T-cell (primary cell): ENCODE measurements at regions not wholly inside any gene's neighbourhood (a gene's known extent, or its start where the extent isn't known, plus 50 kb on each side); places are given as distances from the start of the nearest gene placed in this dataset.

ENCODE experiments used
- ATAC-seq, 4 experiments: fragments of 200-7000 bp in 3 of 4; fragments of 150-1000 bp in 1 of 4; cut with Tn5 transposase; replicated peaks in 1 of 4; 1 replicate in 3 of 4; 2 replicates in 1 of 4; pipeline ENCODE4 v1.10.0; 2021; ENCODE audit warnings: moderate library complexity in 3 of 4, mild to moderate bottlenecking in 2 of 4, moderate number of reproducible peaks in 1 of 4
- CTCF ChIA-PET, 2 donors: fragments of 300-600 bp; sonication (Branson Sonifier 250); formaldehyde crosslinking; loops; one replicate each; lab custom pipeline; 2022; ENCODE audit warnings: antibody characterized with exemption in 2 of 2; lab: Charles Lee
- POLR2A ChIA-PET, 2 donors: fragments of 300-600 bp; sonication (Branson Sonifier 250); formaldehyde crosslinking; loops; one replicate each; lab custom pipeline; 2022; ENCODE audit warnings: antibody characterized with exemption in 2 of 2; lab: Charles Lee
- DNase-seq, 35 experiments: peaks; one replicate each; pipeline versions ENCODE4 v3.0.0 to v3.0.0-alpha.2; 2013 to 2023
- H3K27ac ChIP-seq: one replicate; pipeline ENCODE4 v1.5.1; 2013; ENCODE audit warnings: low read length
- H3K27me3 ChIP-seq, 2 experiments: replicated peaks in 1 of 2; 1 replicate in 1 of 2; 2 replicates in 1 of 2; pipeline versions ENCODE4 v1.6.1 to v1.7.0; 2013; ENCODE audit warnings: low read length in 1 of 2, mixed read lengths in 1 of 2; ENCODE audit not compliant: control insufficient read depth in 2 of 2, insufficient read depth in 2 of 2; ENCODE audit errors: extremely low read depth in 1 of 2
- H3K36me3 ChIP-seq, 2 donors: 1 replicate in 1 of 2; 2 replicates in 1 of 2; pipeline versions ENCODE4 v1.6.1 to v1.7.0; 2013; ENCODE audit warnings: low read length in 1 of 2; ENCODE audit not compliant: control insufficient read depth in 2 of 2, insufficient read depth in 1 of 2; ENCODE audit errors: extremely low read depth in 1 of 2
- H3K4me1 ChIP-seq, 2 experiments: 1 replicate in 1 of 2; 2 replicates in 1 of 2; pipeline versions ENCODE4 v1.6.1 to v1.7.0; 2013; ENCODE audit warnings: low read length in 2 of 2, mixed read lengths in 1 of 2; ENCODE audit not compliant: insufficient read depth in 2 of 2, control insufficient read depth in 1 of 2; ENCODE audit errors: extremely low read depth in 1 of 2
- H3K4me3 ChIP-seq, 2 donors: 1 replicate in 1 of 2; 2 replicates in 1 of 2; pipeline versions ENCODE4 v1.5.1 to v1.7.0; 2013; ENCODE audit warnings: mild to moderate bottlenecking in 2 of 2, low read length in 1 of 2, moderate library complexity in 1 of 2; ENCODE audit not compliant: control insufficient read depth in 1 of 2; ENCODE audit errors: extremely low read depth in 1 of 2
- H3K9me3 ChIP-seq: 2 replicates; pipeline ENCODE4 v1.7.0; 2013
- H3K27ac Mint-ChIP-seq, 2 donors: one replicate each; pipeline ENCODE4 v1.8.0; 2020 to 2021; ENCODE audit warnings: mild to moderate bottlenecking in 2 of 2, mixed read lengths in 2 of 2
- H3K27me3 Mint-ChIP-seq, 2 donors: one replicate each; pipeline ENCODE4 v1.8.0; 2021 to 2022; ENCODE audit warnings: mixed read lengths in 2 of 2
- H3K36me3 Mint-ChIP-seq: one replicate; pipeline ENCODE4 v1.8.0; 2021; ENCODE audit warnings: mixed read lengths
- H3K4me1 Mint-ChIP-seq, 3 donors: one replicate each; pipeline ENCODE4 v1.8.0; 2020 to 2022; ENCODE audit warnings: mixed read lengths in 3 of 3, mild to moderate bottlenecking in 1 of 3
- H3K4me3 Mint-ChIP-seq, 3 donors: one replicate each; pipeline ENCODE4 v1.8.0; 2020 to 2022; ENCODE audit warnings: mild to moderate bottlenecking in 3 of 3, mixed read lengths in 3 of 3, moderate library complexity in 3 of 3
- H3K9me3 Mint-ChIP-seq, 3 donors: one replicate each; pipeline ENCODE4 v1.8.0; 2020 to 2022; ENCODE audit warnings: mixed read lengths in 3 of 3
- WGBS: methylation state at CpG from one replicate; pipeline ENCODE4 v1.1.5; 2013; ENCODE audit warnings: missing lambda C conversion rate; ENCODE audit not compliant: insufficient coverage; 5-methylcytosine and 5-hydroxymethylcytosine counted together

DNA sequence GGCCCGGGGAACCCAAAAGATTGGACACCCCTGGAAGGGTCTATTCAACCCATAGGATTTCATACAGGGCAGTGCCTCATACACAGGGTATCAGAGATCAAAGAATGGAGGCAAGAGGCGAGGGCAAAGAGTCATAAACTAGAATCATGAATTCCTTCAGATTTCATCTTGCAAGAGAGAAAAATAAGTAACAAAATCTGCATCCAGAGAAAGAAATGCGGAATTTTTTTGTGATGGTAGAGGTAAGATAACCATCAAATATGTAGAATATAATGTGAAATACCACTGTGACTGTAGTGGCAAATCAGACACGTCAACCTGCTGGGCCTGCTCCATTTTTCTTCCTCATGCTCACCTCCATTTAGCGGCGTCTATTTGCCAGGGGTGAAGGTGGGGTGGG is 143.6 kb downstream of the SNX18 start:
- Histone ChIP-seq H3K27ac (no peak overlapping the region), H3K4me3 (no peak overlapping the region), H3K4me1 (no peaks in the 10 kb centered on the region), H3K27me3 (no peaks in the 10 kb centered on the region), H3K36me3 (no peaks in the 10 kb centered on the region), H3K9me3 (no peaks in the 10 kb centered on the region)
- DNase-seq (no peak), ATAC-seq (no peak)
- no peak overlapping the region for H3K27ac Mint-ChIP-seq
- H3K36me3 Mint-ChIP-seq: no peaks in the 10 kb centered on the region
- no CpG with 5 or more reads among the region's 6 CpGs for WGBS
- H3K9me3 Mint-ChIP-seq: no peaks in the 10 kb centered on the region
- CTCF ChIA-PET: no interaction called here
- POLR2A ChIA-PET: no interaction called here
- H3K4me3 Mint-ChIP-seq: no peak overlapping the region
- H3K27me3 Mint-ChIP-seq: no peaks in the 10 kb centered on the region
- no peaks in the 10 kb centered on the region for H3K4me1 Mint-ChIP-seq

- DNase-seq (no peak), ATAC-seq (no peak)
- Histone ChIP-seq H3K4me1 (no peaks in the 10 kb centered on the region), H3K9me3 (no peaks in the 10 kb centered on the region), H3K36me3 (no peaks in the 10 kb centered on the region), H3K27me3 (no peaks in the 10 kb centered on the region), H3K4me3 (no peak overlapping the region), H3K27ac (no peak overlapping the region)
- no peak overlapping the region for H3K4me3 Mint-ChIP-seq
- no peaks in the 10 kb centered on the region for H3K9me3 Mint-ChIP-seq
- CTCF ChIA-PET: interaction anchor here in 1 of 2 donors (0.7 kb wide), 1 partner anchor 180 kb away, joined by 3 read pairs; no protein-coding TSS in a partner anchor
- no peaks in the 10 kb centered on the region for H3K27me3 Mint-ChIP-seq
- peaks cover 2 to 9% (median 5%) of the 10 kb centered on the region in 3 donors for H3K4me1 Mint-ChIP-seq
- POLR2A ChIA-PET: interaction anchor here (0.6 kb wide), 2 partner anchors 153 to 1957 kb away, joined by 3 to 4 read pairs; no protein-coding TSS in a partner anchor
- no peak overlapping the region for H3K27ac Mint-ChIP-seq
- 86% methylated on average over 1 of the region's 5 CpGs for WGBS
- no peaks in the 10 kb centered on the region for H3K36me3 Mint-ChIP-seq
Observed at GRCh38 chr5:54659700-54660131, 142.2 kb downstream of the SNX18 start.

- no peak for ATAC-seq
- H3K4me1 ChIP-seq: no peaks in the 10 kb centered on the region
Observed at GRCh38 chr5:54658010-54658409, 140.5 kb downstream of the SNX18 start.

DNA sequence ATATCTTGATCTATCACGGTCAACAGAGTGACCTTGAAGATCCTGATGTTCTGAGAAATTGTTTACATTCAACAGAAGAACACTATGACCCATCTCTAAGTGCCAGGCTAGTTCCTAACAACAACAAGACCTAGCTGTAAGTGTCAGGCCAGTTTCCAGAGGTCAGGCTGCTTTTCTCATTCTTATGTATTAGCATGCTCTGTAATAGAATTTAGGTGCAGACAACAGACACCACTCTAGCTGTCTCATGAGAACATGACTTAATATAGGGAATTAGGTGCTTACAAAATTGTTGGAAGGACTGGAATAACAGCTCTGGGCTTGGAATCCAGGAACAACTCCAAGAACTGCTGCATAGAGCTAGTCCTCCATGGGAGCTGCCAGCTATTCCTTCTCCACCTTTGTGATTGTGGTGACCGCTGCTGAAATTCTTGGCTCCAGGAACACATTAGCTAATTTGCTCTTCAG is 138.7 kb downstream of the SNX18 start:
- ATAC-seq (no peak), DNase-seq (no peak)
- Histone ChIP-seq H3K4me3 (no peak overlapping the region), H3K36me3 (no peaks in the 10 kb centered on the region), H3K4me1 (no peaks in the 10 kb centered on the region), H3K9me3 (no peaks in the 10 kb centered on the region), H3K27ac (no peak overlapping the region), H3K27me3 (no peaks in the 10 kb centered on the region)
- no peaks in the 10 kb centered on the region for H3K9me3 Mint-ChIP-seq
- no peaks in the 10 kb centered on the region for H3K36me3 Mint-ChIP-seq
- peaks cover 6 to 12% (median 12%) of the 10 kb centered on the region in 3 donors for H3K4me1 Mint-ChIP-seq
- ChIA-PET POLR2A (no interaction called here), CTCF (no interaction called here)
- H3K27me3 Mint-ChIP-seq: no peaks in the 10 kb centered on the region
- no CpG with 5 or more reads among the region's 2 CpGs for WGBS
- H3K4me3 Mint-ChIP-seq: no peak overlapping the region
- no peak overlapping the region for H3K27ac Mint-ChIP-seq

More at GRCh38 chr5:54658010-54658409, 140.5 kb downstream of the SNX18 start:
- Mint-ChIP-seq H3K36me3 (no peaks in the 10 kb centered on the region), H3K9me3 (no peaks in the 10 kb centered on the region), H3K4me3 (no peak overlapping the region), H3K27ac (no peak overlapping the region), H3K4me1 (peaks cover 6 to 12% (median 12%) of the 10 kb centered on the region in 3 donors), H3K27me3 (no peaks in the 10 kb centered on the region)
- DNase-seq: no peak
- CTCF ChIA-PET: no interaction called here
- Histone ChIP-seq H3K9me3 (no peaks in the 10 kb centered on the region), H3K27me3 (no peaks in the 10 kb centered on the region), H3K36me3 (no peaks in the 10 kb centered on the region), H3K27ac (no peak overlapping the region), H3K4me3 (no peak overlapping the region)
- WGBS: 80% methylated on average over 1 of the region's 3 CpGs
- POLR2A ChIA-PET: no interaction called here

- Histone ChIP-seq H3K36me3 (no peaks in the 10 kb centered on the region), H3K4me1 (no peaks in the 10 kb centered on the region), H3K4me3 (no peak overlapping the region), H3K27me3 (no peaks in the 10 kb centered on the region), H3K27ac (no peak overlapping the region), H3K9me3 (no peaks in the 10 kb centered on the region)
- ChIA-PET CTCF (no interaction called here), POLR2A (no interaction called here)
- no peak for DNase-seq
- Mint-ChIP-seq H3K27me3 (no peaks in the 10 kb centered on the region), H3K4me3 (no peak overlapping the region), H3K36me3 (no peaks in the 10 kb centered on the region), H3K9me3 (no peaks in the 10 kb centered on the region), H3K4me1 (peaks cover 6 to 12% (median 12%) of the 10 kb centered on the region in 3 donors), H3K27ac (no peak overlapping the region)
- no CpG with 5 or more reads among the region's 2 CpGs for WGBS
- ATAC-seq: no peak
Observed at GRCh38 chr5:54655761-54656160, 138.2 kb downstream of the SNX18 start.

GRCh38 chr5:54655266-54655665 is 137.7 kb downstream of the SNX18 start:
- ChIA-PET CTCF (no interaction called here), POLR2A (no interaction called here)
- Histone ChIP-seq H3K36me3 (no peaks in the 10 kb centered on the region), H3K27me3 (no peaks in the 10 kb centered on the region), H3K4me3 (no peak overlapping the region), H3K4me1 (no peaks in the 10 kb centered on the region), H3K27ac (no peak overlapping the region), H3K9me3 (no peaks in the 10 kb centered on the region)
- Mint-ChIP-seq H3K27me3 (no peaks in the 10 kb centered on the region), H3K4me3 (no peak overlapping the region), H3K4me1 (peaks cover 6 to 12% (median 12%) of the 10 kb centered on the region in 3 donors), H3K36me3 (no peaks in the 10 kb centered on the region), H3K9me3 (no peaks in the 10 kb centered on the region), H3K27ac (no peak overlapping the region)
- DNase-seq (no peak), ATAC-seq (no peak)
- WGBS: 71% methylated on average over 1 of the region's 1 CpG
